ENCODE measurements at regions not wholly inside any gene's neighbourhood (a gene's known extent, or its start where the extent isn't known, plus 50 kb on each side); places are given as distances from the start of the nearest gene placed in this dataset.

DNA sequence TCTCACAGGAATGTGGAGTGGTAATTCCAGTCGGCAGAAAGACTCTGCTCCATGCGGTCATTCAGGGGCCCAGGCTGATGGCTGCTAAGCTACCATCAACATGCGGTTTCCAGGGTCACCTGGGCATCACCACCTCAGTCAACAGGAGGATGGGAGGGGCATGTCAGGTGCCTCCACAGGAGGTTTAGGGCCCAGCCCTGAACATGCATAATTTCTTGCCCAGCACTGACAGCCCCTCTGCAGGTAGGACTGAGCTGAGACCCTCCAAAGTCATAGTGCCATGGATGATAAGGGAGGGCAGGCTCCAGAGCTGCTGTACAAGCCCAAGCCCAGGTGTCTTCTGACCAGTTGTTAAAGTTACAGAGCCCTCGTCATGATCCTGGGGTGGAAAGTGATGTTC lies 244.0 kb upstream of the SFSWAP start:
- TF ChIP-seq, protein P1, sequence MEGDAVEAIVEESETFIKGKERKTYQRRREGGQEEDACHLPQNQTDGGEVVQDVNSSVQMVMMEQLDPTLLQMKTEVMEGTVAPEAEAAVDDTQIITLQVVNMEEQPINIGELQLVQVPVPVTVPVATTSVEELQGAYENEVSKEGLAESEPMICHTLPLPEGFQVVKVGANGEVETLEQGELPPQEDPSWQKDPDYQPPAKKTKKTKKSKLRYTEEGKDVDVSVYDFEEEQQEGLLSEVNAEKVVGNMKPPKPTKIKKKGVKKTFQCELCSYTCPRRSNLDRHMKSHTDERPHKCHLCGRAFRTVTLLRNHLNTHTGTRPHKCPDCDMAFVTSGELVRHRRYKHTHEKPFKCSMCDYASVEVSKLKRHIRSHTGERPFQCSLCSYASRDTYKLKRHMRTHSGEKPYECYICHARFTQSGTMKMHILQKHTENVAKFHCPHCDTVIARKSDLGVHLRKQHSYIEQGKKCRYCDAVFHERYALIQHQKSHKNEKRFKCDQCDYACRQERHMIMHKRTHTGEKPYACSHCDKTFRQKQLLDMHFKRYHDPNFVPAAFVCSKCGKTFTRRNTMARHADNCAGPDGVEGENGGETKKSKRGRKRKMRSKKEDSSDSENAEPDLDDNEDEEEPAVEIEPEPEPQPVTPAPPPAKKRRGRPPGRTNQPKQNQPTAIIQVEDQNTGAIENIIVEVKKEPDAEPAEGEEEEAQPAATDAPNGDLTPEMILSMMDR (IDR thresholded peaks at IDR 0.05) = no peak
- no peak for TF ChIP-seq POLR2A (IDR thresholded peaks at IDR 0.05)

All from adrenal gland (tissue), 5 donors.